ENCODE measurements at regions not wholly inside any gene's neighbourhood (a gene's known extent, or its start where the extent isn't known, plus 50 kb on each side); places are given as distances from the start of the nearest gene placed in this dataset.
"Not testable (repeated sequence)": the region's sequence is repeated elsewhere in the genome, so short reads cannot be mapped to it uniquely, and the experiment has no call there.

DNA sequence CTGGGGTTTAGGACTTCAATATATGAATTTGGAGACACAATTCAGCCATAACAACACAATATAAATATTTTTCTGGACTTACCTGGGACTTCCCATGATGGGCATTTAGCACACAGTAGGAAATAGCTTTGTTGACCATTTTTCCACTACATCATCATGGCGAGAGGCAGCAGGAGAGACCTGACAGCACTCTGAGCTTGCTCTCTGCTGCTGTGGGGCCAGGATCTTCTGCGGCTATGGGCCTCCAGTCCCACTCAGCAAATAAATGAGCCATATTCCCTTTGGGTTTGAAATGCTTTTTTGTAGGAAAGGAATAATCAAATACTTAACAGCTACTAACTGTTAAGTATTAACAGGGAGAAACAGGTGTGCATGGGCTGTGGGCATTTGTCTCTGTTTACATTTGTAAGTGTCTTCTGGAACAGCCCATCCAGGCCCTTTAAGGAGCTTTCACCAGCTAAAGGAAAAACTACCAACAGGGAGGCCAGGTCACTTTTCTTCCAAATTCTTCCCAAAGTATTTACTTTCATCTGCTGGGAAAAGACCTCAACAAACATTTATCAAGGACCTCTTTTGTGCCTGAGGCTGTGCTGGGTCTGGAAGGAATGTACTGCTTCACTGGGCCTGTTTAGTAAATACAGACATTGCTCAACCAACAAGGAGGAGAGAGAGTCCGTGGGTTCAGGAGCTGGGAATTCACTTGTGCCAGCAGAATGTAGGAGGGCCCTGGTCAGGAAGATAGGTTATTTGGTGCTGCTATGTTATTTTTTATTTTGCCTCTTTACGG lies 133.2 kb downstream of the LRIG2 start:
- H3K27me3 ChIP-seq (ENCODE audit: control insufficient read depth, insufficient read depth, low read length), result no peaks in the 10 kb centered on the region
- H3K27ac ChIP-seq (ENCODE audit: low read depth, low read length), result no peak overlapping the region
- no peaks in the 10 kb centered on the region for H3K36me3 ChIP-seq (ENCODE audit: control insufficient read depth, insufficient read depth, low read length)
- no peak overlapping the region for H3K9ac ChIP-seq (ENCODE audit: low read length)
- H3K4me1 ChIP-seq (ENCODE audit: control insufficient read depth, insufficient read depth, low read length), result peaks cover 3% of the 10 kb centered on the region
- H3K4me3 ChIP-seq (ENCODE audit: low read length), result no peak overlapping the region

DNA sequence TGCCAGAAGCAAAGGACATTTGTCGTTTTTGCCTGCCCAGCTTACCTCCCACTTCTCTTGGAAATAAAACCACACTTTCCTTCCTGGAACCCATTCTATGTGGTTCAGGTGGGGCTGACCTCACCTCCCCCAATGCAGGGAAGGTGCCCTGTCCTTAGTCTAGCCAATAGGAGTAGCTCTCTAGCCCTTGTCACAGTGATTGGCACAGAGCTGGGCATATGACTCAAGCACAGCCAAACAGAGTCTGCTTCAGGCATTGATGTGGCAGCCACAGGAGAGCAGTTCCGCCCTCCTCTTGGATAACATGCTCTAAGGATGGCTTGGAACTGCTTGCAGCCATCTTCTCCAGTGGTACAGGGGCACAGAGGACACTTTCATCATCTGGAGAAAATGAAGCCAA lies 134.0 kb downstream of the LRIG2 start:
- Histone ChIP-seq H3K27me3 (ENCODE audit: control insufficient read depth, insufficient read depth, low read length) (no peaks in the 10 kb centered on the region), H3K27ac (ENCODE audit: low read depth, low read length) (no peak overlapping the region), H3K4me1 (ENCODE audit: control insufficient read depth, insufficient read depth, low read length) (peaks cover 3% of the 10 kb centered on the region), H3K4me3 (ENCODE audit: low read length) (no peak overlapping the region), H3K36me3 (ENCODE audit: control insufficient read depth, insufficient read depth, low read length) (no peaks in the 10 kb centered on the region), H3K9ac (ENCODE audit: low read length) (no peak overlapping the region)

DNA sequence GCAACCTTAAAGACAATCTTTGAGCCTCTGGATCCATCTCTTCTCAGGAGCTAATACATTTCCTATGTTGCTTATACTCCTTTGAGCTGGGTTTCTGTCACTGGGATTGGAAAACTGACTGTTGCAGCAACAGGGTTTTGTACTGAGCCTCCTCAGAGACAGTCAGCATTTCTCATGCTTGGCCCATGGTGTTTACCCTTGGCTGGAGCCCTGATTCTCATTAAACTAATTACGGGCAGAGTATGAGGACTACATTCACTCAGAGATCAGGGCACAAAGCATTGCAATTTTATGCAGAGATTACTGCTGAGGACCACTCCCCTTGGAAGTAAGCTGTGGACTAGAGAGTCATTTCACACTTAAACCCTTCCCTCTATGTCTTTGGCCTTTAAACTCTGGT lies 134.5 kb downstream of the LRIG2 start:
- Histone ChIP-seq H3K36me3 (ENCODE audit: control insufficient read depth, insufficient read depth, low read length) (no peaks in the 10 kb centered on the region), H3K27ac (ENCODE audit: low read depth, low read length) (no peak overlapping the region), H3K9ac (ENCODE audit: low read length) (no peak overlapping the region), H3K4me1 (ENCODE audit: control insufficient read depth, insufficient read depth, low read length) (peaks cover 3% of the 10 kb centered on the region), H3K4me3 (ENCODE audit: low read length) (no peak overlapping the region), H3K27me3 (ENCODE audit: control insufficient read depth, insufficient read depth, low read length) (no peaks in the 10 kb centered on the region)

DNA sequence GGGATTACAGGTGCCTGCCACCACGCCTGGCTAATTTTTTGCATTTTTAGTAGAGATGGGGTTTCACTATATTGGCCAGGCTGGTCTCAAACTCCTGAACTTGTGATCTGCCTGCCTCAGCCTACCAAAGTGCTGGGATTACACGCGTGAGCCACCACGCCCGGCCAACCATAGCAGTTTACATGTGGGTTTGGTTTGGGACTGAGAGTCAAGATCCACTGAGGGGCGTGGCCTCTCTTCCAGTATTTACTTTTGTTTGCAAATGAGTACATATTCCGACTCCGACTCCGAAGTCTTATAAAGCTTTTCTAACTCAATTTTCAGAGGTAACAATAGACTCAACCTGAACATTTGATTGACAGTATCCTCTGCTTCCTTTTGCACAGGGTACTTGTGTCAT lies 135.4 kb downstream of the LRIG2 start:
- not testable (repeated sequence) for H3K4me1 ChIP-seq (ENCODE audit: control insufficient read depth, insufficient read depth, low read length); H3K27me3 ChIP-seq (ENCODE audit: control insufficient read depth, insufficient read depth, low read length); H3K9ac ChIP-seq (ENCODE audit: low read length); H3K4me3 ChIP-seq (ENCODE audit: low read length); H3K36me3 ChIP-seq (ENCODE audit: control insufficient read depth, insufficient read depth, low read length); H3K27ac ChIP-seq (ENCODE audit: low read depth, low read length)

DNA sequence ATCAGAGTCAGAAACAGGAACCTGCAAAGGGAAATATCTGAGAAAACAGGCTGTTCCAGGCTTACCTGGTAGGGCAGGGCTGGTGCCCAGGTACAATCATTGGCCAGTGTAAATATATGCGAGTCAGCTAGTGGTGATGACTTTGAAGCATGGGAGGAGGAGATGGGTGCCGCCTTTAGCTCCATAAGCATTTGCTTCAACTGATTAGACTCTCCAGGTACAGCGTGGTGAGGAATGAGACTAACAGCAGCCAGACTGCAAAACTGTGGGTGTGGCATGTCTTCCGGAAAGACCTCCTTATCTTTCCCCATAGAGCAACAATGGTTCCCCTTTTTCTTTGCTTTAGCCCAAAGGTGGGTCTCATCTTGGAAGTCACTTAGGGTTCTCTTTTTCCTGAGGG lies 137.2 kb downstream of the LRIG2 start:
- H3K36me3 ChIP-seq (ENCODE audit: control insufficient read depth, insufficient read depth, low read length), result no peaks in the 10 kb centered on the region
- H3K4me3 ChIP-seq (ENCODE audit: low read length), result no peak overlapping the region
- H3K27ac ChIP-seq (ENCODE audit: low read depth, low read length), result no peak overlapping the region
- no peak overlapping the region for H3K9ac ChIP-seq (ENCODE audit: low read length)
- H3K4me1 ChIP-seq (ENCODE audit: control insufficient read depth, insufficient read depth, low read length), result peaks cover 3% of the 10 kb centered on the region
- no peaks in the 10 kb centered on the region for H3K27me3 ChIP-seq (ENCODE audit: control insufficient read depth, insufficient read depth, low read length)

DNA sequence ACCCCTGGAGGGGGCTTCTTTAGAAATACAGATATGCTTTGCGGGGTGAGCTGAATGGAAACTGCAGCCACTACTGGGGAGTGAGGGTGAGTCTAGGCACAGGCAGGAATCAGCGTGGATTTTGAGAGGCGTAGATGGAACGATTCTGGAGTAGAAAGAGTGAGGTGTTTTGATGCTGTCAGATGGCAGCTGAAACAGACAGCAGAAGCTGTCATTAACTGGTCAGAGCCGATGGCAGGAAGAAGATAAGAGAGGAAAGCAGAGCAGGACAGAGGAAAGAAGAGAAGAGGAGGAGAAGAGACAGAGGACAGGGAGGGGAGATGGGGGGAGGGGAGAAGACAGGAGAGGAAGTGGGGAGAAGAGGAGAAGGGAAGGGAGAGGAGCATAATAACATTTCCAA lies 138.5 kb downstream of the LRIG2 start:
- Histone ChIP-seq H3K4me1 (ENCODE audit: control insufficient read depth, insufficient read depth, low read length) (peaks cover 3% of the 10 kb centered on the region), H3K4me3 (ENCODE audit: low read length) (no peak overlapping the region), H3K36me3 (ENCODE audit: control insufficient read depth, insufficient read depth, low read length) (no peaks in the 10 kb centered on the region), H3K27me3 (ENCODE audit: control insufficient read depth, insufficient read depth, low read length) (no peaks in the 10 kb centered on the region), H3K9ac (ENCODE audit: low read length) (no peak overlapping the region), H3K27ac (ENCODE audit: low read depth, low read length) (no peak overlapping the region)

DNA sequence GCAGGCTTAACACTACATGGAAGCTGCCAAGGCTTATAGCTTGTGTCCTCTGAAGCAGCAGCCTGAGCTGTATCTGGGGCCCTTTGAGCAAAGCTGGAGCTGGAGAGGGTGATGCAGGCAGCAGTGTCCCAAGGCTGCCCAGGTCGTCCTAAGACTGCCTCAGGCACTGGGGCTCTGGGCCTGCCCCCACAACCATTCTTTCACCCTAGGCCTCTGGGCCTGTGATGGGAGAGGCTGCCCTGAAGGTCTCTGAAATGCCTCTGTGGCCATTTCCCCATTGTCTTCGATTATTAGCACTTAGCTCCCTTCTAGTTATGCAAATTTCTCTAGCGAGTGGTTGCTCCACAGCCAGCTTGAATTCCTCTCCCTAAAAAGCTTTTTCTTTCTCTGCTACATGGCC lies 142.0 kb downstream of the LRIG2 start:
- Histone ChIP-seq H3K4me1 (ENCODE audit: control insufficient read depth, insufficient read depth, low read length) (no peaks in the 10 kb centered on the region), H3K27ac (ENCODE audit: low read depth, low read length) (no peak overlapping the region), H3K36me3 (ENCODE audit: control insufficient read depth, insufficient read depth, low read length) (no peaks in the 10 kb centered on the region), H3K9ac (ENCODE audit: low read length) (no peak overlapping the region), H3K27me3 (ENCODE audit: control insufficient read depth, insufficient read depth, low read length) (no peaks in the 10 kb centered on the region), H3K4me3 (ENCODE audit: low read length) (no peak overlapping the region)

DNA sequence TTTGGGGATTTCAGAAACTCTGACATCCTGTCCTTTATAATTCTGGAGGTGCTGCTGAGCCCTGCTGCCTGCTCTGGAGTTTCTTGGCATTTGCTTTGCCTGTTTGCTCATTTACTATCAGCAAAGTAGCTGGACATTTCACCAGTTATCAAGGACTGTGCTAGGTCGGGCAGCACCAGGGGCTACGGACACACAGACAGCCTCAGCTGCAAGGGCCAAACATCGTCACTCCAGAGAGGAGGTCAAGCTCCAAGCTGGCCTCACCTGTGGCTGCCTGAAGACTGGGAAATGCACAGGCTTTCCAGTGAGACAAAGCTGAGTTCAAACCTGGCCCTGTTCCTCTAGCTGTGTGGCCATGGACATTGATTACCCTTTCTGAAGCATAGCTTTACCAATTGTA lies 143.7 kb downstream of the LRIG2 start:
- no peaks in the 10 kb centered on the region for H3K36me3 ChIP-seq (ENCODE audit: control insufficient read depth, insufficient read depth, low read length)
- no peak overlapping the region for H3K27ac ChIP-seq (ENCODE audit: low read depth, low read length)
- no peaks in the 10 kb centered on the region for H3K4me1 ChIP-seq (ENCODE audit: control insufficient read depth, insufficient read depth, low read length)
- no peak overlapping the region for H3K9ac ChIP-seq (ENCODE audit: low read length)
- H3K4me3 ChIP-seq (ENCODE audit: low read length), result no peak overlapping the region
- no peaks in the 10 kb centered on the region for H3K27me3 ChIP-seq (ENCODE audit: control insufficient read depth, insufficient read depth, low read length)

DNA sequence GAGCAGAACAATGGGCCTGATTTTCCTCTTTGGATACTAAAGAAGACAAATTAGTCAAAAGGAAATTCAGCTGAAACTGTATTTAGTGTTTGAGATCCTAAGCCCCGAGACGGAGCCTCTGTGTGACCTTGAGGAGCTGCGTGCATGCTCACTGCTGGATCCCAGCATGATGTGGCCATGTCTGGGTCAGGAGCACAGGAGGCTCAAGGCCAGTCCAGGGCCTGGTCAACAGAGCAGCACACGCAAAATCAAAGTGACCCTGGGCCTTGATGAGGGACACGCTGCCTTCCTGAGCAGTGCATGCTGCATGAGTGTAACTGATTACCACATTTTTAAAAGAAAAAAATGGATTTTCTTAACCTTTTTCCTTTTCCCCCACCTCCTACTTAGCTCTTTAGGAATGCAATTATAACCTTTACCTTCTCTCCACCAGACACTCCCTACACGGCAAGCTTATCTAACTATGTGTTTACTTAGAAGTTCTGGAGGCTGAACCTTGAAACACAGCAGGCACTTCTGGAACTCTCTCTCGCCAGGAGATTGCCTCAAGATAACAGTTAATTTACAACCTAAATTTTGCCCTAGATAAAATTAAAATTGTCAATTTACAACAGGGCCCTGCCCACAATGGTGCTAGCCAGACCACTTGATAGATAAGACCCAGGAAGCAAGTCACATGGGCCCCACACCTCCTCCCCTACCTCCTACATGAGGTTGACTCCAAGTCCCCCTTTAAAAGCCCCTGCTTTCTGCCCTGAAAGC lies 144.6 kb downstream of the LRIG2 start:
- H3K9ac ChIP-seq (ENCODE audit: low read length), result no peak overlapping the region
- no peaks in the 10 kb centered on the region for H3K36me3 ChIP-seq (ENCODE audit: control insufficient read depth, insufficient read depth, low read length)
- no peak overlapping the region for H3K4me3 ChIP-seq (ENCODE audit: low read length)
- H3K4me1 ChIP-seq (ENCODE audit: control insufficient read depth, insufficient read depth, low read length), result no peaks in the 10 kb centered on the region
- H3K27me3 ChIP-seq (ENCODE audit: control insufficient read depth, insufficient read depth, low read length), result no peaks in the 10 kb centered on the region
- no peak overlapping the region for H3K27ac ChIP-seq (ENCODE audit: low read depth, low read length)

DNA sequence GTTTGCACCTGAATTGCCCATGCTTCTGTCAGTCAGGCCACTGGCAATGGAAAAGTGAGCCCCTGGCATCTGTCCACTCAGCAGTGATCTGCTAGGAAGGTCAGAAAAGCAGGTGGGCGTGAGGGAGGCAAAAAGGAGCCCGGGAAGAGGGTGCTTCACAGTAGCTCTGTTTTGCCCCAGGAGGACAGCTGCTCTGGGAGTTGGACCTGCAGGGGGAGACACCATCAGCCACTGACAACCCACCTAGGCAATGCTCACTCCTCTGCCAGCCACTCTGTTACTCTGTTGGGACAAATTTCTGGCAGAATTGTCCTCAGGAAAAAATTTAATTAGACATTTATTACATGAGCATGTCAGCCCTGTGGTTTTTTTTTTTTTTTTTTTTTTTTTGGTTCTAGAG lies 146.4 kb downstream of the LRIG2 start:
- Histone ChIP-seq H3K27ac (ENCODE audit: low read depth, low read length) (no peak overlapping the region), H3K36me3 (ENCODE audit: control insufficient read depth, insufficient read depth, low read length) (no peaks in the 10 kb centered on the region), H3K4me3 (ENCODE audit: low read length) (no peak overlapping the region), H3K9ac (ENCODE audit: low read length) (no peak overlapping the region), H3K4me1 (ENCODE audit: control insufficient read depth, insufficient read depth, low read length) (no peaks in the 10 kb centered on the region), H3K27me3 (ENCODE audit: control insufficient read depth, insufficient read depth, low read length) (no peaks in the 10 kb centered on the region)

DNA sequence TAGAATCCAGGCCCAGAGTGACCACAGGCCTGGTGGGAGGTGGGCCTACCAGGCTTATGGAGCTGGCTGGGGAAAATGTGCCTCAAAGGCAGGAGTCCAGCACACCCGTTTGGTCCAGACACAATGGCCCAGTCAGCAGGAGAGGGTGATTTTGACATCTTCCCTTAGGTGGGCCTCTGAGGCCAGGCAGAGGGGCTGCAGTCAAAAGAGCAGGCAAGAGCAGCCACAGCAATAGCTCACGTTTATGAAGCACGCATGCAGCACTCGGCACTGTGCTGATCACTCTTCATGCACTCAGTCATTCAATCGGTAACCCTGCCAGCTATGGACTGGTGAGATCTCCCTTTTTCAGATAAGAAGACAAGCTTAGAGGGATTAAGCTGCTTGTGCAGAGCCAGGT lies 146.8 kb downstream of the LRIG2 start:
- Histone ChIP-seq H3K9ac (ENCODE audit: low read length) (no peak overlapping the region), H3K36me3 (ENCODE audit: control insufficient read depth, insufficient read depth, low read length) (no peaks in the 10 kb centered on the region), H3K27me3 (ENCODE audit: control insufficient read depth, insufficient read depth, low read length) (no peaks in the 10 kb centered on the region), H3K4me1 (ENCODE audit: control insufficient read depth, insufficient read depth, low read length) (no peaks in the 10 kb centered on the region), H3K27ac (ENCODE audit: low read depth, low read length) (no peak overlapping the region), H3K4me3 (ENCODE audit: low read length) (no peak overlapping the region)

DNA sequence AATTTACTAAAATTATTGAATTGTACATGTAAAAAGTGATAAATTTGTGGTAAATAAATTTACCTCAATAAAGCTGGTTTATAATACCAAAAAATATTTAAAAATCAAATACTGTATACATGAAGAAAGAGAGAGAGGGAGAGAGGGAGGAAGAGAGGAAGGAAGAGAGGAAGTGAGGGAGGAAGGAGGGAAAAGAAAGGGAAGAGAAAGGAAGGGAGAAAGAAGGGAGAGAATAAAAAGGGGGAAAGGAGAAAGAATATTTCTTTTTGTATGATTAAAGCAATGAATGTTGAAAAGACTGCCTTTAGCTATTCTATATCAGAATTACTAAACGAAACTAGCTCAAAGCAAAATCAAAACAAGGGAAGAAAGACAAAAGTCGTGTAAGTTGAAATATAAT lies 150.0 kb downstream of the LRIG2 start:
- Histone ChIP-seq H3K4me3 (ENCODE audit: low read length) (no peak overlapping the region), H3K36me3 (ENCODE audit: control insufficient read depth, insufficient read depth, low read length) (no peaks in the 10 kb centered on the region), H3K27ac (ENCODE audit: low read depth, low read length) (no peak overlapping the region), H3K27me3 (ENCODE audit: control insufficient read depth, insufficient read depth, low read length) (no peaks in the 10 kb centered on the region), H3K9ac (ENCODE audit: low read length) (no peak overlapping the region), H3K4me1 (ENCODE audit: control insufficient read depth, insufficient read depth, low read length) (no peaks in the 10 kb centered on the region)

DNA sequence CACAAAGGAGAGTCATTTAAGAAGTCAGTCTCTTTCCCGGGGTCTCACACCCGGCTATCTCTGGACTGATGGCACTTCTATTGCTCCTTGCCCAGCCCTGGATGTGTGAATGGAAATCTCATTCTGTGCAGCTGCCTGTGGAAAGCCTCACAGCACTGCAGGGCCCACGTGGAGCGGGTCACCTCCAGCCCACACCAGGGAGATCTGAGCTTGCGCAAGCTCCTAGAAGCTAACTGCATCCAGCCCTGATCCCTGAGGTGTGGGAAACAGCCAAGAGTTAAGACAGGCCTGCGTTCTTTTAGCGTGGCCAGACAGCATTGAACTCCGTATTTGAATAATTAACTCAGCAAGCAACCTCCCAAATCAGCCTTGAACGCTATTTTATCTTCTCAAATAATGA lies 150.5 kb downstream of the LRIG2 start:
- H3K36me3 ChIP-seq (ENCODE audit: control insufficient read depth, insufficient read depth, low read length), result no peaks in the 10 kb centered on the region
- H3K4me3 ChIP-seq (ENCODE audit: low read length), result no peak overlapping the region
- H3K9ac ChIP-seq (ENCODE audit: low read length), result no peak overlapping the region
- no peaks in the 10 kb centered on the region for H3K27me3 ChIP-seq (ENCODE audit: control insufficient read depth, insufficient read depth, low read length)
- no peak overlapping the region for H3K27ac ChIP-seq (ENCODE audit: low read depth, low read length)
- H3K4me1 ChIP-seq (ENCODE audit: control insufficient read depth, insufficient read depth, low read length), result no peaks in the 10 kb centered on the region
